GM19452 (cell line): ENCODE measurements at regions not wholly inside any gene's neighbourhood (a gene's known extent, or its start where the extent isn't known, plus 50 kb on each side); places are given as distances from the start of the nearest gene placed in this dataset.

Experiments
- ATAC-seq: cut with Tn5 transposase; IDR thresholded peaks from one replicate; pipeline ENCODE4 v1.9.1; 2021; ENCODE audit not compliant: unreplicated experiment

- ATAC-seq = no peak
These were observed 306.2 kb downstream of the PTPRU start for GRCh38 chr1:29542548-29542947.

- no peak for ATAC-seq
These were observed 305.3 kb downstream of the PTPRU start for GRCh38 chr1:29541631-29542030.

- no peak for ATAC-seq
These were observed 304.6 kb downstream of the PTPRU start for GRCh38 chr1:29540801-29541357.

GRCh38 chr1:29539971-29540370, 303.6 kb downstream of the PTPRU start:
- ATAC-seq = no peak

GRCh38 chr1:29538586-29538985, 302.3 kb downstream of the PTPRU start:
- no peak for ATAC-seq

GRCh38 chr1:29532751-29533150, 296.4 kb downstream of the PTPRU start:
- no peak for ATAC-seq

GRCh38 chr1:29532285-29532684, 296.0 kb downstream of the PTPRU start:
- ATAC-seq = no peak

- ATAC-seq = no peak
These were observed 295.3 kb downstream of the PTPRU start for GRCh38 chr1:29531596-29531995.

- ATAC-seq = no peak
These were observed 293.5 kb downstream of the PTPRU start for GRCh38 chr1:29529677-29530278.

GRCh38 chr1:29527314-29528004, 291.1 kb downstream of the PTPRU start:
- ATAC-seq = no peak

- ATAC-seq = no peak
These were observed 289.6 kb downstream of the PTPRU start for GRCh38 chr1:29525941-29526340.

GRCh38 chr1:29524285-29525065, 288.2 kb downstream of the PTPRU start:
- ATAC-seq = no peak

GRCh38 chr1:29523576-29523975, 287.3 kb downstream of the PTPRU start:
- ATAC-seq = no peak

- ATAC-seq = no peak
These were observed 286.8 kb downstream of the PTPRU start for GRCh38 chr1:29523136-29523535.

- ATAC-seq = no peak
These were observed 285.7 kb downstream of the PTPRU start for GRCh38 chr1:29521811-29522580.

- no peak for ATAC-seq
These were observed 285.1 kb downstream of the PTPRU start for GRCh38 chr1:29521438-29521715.

- no peak for ATAC-seq
These were observed 284.5 kb downstream of the PTPRU start for GRCh38 chr1:29520571-29521437.

GRCh38 chr1:29519788-29520110, 283.4 kb downstream of the PTPRU start:
- ATAC-seq = no peak

GRCh38 chr1:29519108-29519787, 282.9 kb downstream of the PTPRU start:
- no peak for ATAC-seq
